SU-DHL-6 (cell line): ENCODE measurements at regions not wholly inside any gene's neighbourhood (a gene's known extent, or its start where the extent isn't known, plus 50 kb on each side); places are given as distances from the start of the nearest gene placed in this dataset.

Experiments used
- H2AFZ ChIP-seq: fragments of 200-600 bp; sonication (generic); 2 replicates; pipeline ENCODE4 v1.6.1; 2014; ENCODE audit warnings: low read depth, mild to moderate bottlenecking, moderate library complexity, mixed read lengths, antibody characterized with exemption, low read length; ENCODE audit not compliant: severe bottlenecking
- H3F3A ChIP-seq: fragments of 200-600 bp; shearing (Covaris generic); 2 replicates; pipeline ENCODE4 v1.6.0; 2016; ENCODE audit warnings: antibody characterized with exemption, mild to moderate bottlenecking; ENCODE audit not compliant: insufficient read depth
- H3K27ac ChIP-seq: fragments of 200-600 bp; sonication (generic); 2 replicates; pipeline ENCODE4 v1.5.1; 2016; ENCODE audit warnings: low read depth, mild to moderate bottlenecking, low read length, moderate library complexity, mixed read lengths
- H3K27me3 ChIP-seq: fragments of 200-600 bp; sonication (generic), shearing (Covaris generic); 2 replicates; pipeline ENCODE4 v1.6.0; 2014; ENCODE audit warnings: mild to moderate bottlenecking, low read length
- H3K36me3 ChIP-seq: fragments of 200-600 bp; sonication (generic); 2 replicates; pipeline ENCODE4 v1.6.1; 2014; ENCODE audit warnings: mild to moderate bottlenecking, low read length, mixed read lengths
- H3K4me2 ChIP-seq: fragments of 300-600, 200-600 bp; shearing (Covaris generic), sonication (generic); 2 replicates; pipeline ENCODE4 v1.6.0; 2014; ENCODE audit warnings: low read length, low read depth, mild to moderate bottlenecking; ENCODE audit not compliant: poor library complexity, severe bottlenecking
- H3K4me3 ChIP-seq: fragments of 200-600 bp; sonication (generic); 2 replicates; pipeline ENCODE4 v1.5.1; 2014; ENCODE audit warnings: antibody characterized with exemption, low read length, mild to moderate bottlenecking, mixed read lengths; ENCODE audit not compliant: insufficient read depth, poor library complexity, severe bottlenecking
- H3K79me2 ChIP-seq: fragments of 200-600 bp; sonication (generic); 2 replicates; pipeline ENCODE4 v1.6.1; 2014; ENCODE audit warnings: mild to moderate bottlenecking, low read length, moderate library complexity; ENCODE audit not compliant: insufficient read depth
- H3K9ac ChIP-seq: fragments of 200-600 bp; sonication (generic); 2 replicates; pipeline ENCODE4 v1.7.0; 2014; ENCODE audit warnings: mild to moderate bottlenecking, low read length
- H3K9me2 ChIP-seq: fragments of 200-600 bp; sonication (generic); replicated peaks from 2 replicates; pipeline ENCODE4 v1.6.1; 2014; ENCODE audit warnings: low read length; ENCODE audit not compliant: insufficient read depth
- H3K9me3 ChIP-seq: fragments of 200-600 bp; sonication (generic); 2 replicates; pipeline ENCODE4 v1.6.1; 2014; ENCODE audit warnings: low read length, mixed read lengths; ENCODE audit not compliant: insufficient read depth
- H4K20me1 ChIP-seq: fragments of 200-600 bp; sonication (generic); 2 replicates; pipeline ENCODE4 v1.6.1; 2014; ENCODE audit warnings: low read depth, mild to moderate bottlenecking, antibody characterized with exemption, low read length, moderate library complexity, mixed read lengths
- CTCF ChIP-seq: fragments of 200-600 bp; sonication (generic); IDR thresholded peaks from one replicate; pipeline ENCODE4 v1.5.1; 2017; ENCODE audit warnings: antibody characterized with exemption, mild to moderate bottlenecking, low read length, moderate library complexity; ENCODE audit not compliant: insufficient read depth, poor library complexity, severe bottlenecking
- EZH2phosphoT487 ChIP-seq: fragments of 200-600 bp; sonication (generic), shearing (Covaris generic); conservative IDR thresholded peaks from 2 replicates; pipeline ENCODE4 v1.6.1; 2018; ENCODE audit warnings: mild to moderate bottlenecking, antibody characterized with exemption, low read length, moderate library complexity, mixed read lengths

- no peak overlapping the region for H3K4me3 ChIP-seq
- no peak overlapping the region for H3K9ac ChIP-seq
- TF ChIP-seq CTCF, result no peak
- H3K79me2 ChIP-seq, result no peaks in the 10 kb centered on the region
- no peaks in the 10 kb centered on the region for H3K9me3 ChIP-seq
- H3K4me2 ChIP-seq, result no peak overlapping the region
- no peak overlapping the region for H3K27ac ChIP-seq
- no peaks in the 10 kb centered on the region for H3K9me2 ChIP-seq
- no peaks in the 10 kb centered on the region for H3F3A ChIP-seq
- no peaks in the 10 kb centered on the region for H3K27me3 ChIP-seq
- H4K20me1 ChIP-seq, result no peaks in the 10 kb centered on the region
- H2AFZ ChIP-seq, result no peak overlapping the region
- H3K36me3 ChIP-seq, result no peaks in the 10 kb centered on the region
Measured at GRCh38 chrX:16394290-16394689, 227.0 kb downstream of the MAGEB17 start.

GRCh38 chrX:16403808-16404207 is 236.5 kb downstream of the MAGEB17 start:
- H2AFZ ChIP-seq, result no peak overlapping the region
- TF ChIP-seq CTCF (no peak), EZH2phosphoT487 (no peak)
- no peak overlapping the region for H3K4me2 ChIP-seq
- no peaks in the 10 kb centered on the region for H3K27me3 ChIP-seq
- no peaks in the 10 kb centered on the region for H4K20me1 ChIP-seq
- no peaks in the 10 kb centered on the region for H3K79me2 ChIP-seq
- no peaks in the 10 kb centered on the region for H3F3A ChIP-seq
- H3K9me3 ChIP-seq, result no peaks in the 10 kb centered on the region
- no peak overlapping the region for H3K27ac ChIP-seq
- no peak overlapping the region for H3K9ac ChIP-seq
- no peaks in the 10 kb centered on the region for H3K36me3 ChIP-seq
- H3K4me3 ChIP-seq, result no peak overlapping the region
- H3K9me2 ChIP-seq, result no peaks in the 10 kb centered on the region

DNA sequence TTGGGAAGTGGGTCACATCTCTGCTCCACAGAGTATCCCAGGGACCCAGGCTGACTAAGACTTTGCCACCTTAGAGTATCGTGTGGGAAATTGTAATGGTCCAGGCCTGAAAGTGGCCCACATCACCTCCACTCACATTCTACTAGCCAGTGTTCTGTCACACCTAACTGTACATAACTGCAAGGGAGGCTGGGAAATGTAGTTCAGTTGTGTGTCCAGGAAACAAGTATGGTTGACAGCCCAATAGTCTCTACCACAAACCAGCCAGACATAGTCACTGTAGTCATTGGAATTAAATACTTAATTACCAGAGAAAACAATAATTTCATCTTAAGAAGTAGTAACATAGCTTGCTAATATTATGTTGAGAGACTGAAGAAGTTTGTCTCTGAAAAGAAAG is 233.4 kb upstream of the S100G start:
- Histone ChIP-seq H3F3A (no peaks in the 10 kb centered on the region), H3K36me3 (no peaks in the 10 kb centered on the region), H3K4me3 (no peak overlapping the region), H3K27ac (no peak overlapping the region), H3K9me3 (no peaks in the 10 kb centered on the region), H3K9ac (no peak overlapping the region), H3K4me2 (no peak overlapping the region), H4K20me1 (no peaks in the 10 kb centered on the region), H3K9me2 (no peaks in the 10 kb centered on the region), H3K27me3 (no peaks in the 10 kb centered on the region), H3K79me2 (no peaks in the 10 kb centered on the region), H2AFZ (no peak overlapping the region)
- TF ChIP-seq CTCF (no peak), EZH2phosphoT487 (no peak)

DNA sequence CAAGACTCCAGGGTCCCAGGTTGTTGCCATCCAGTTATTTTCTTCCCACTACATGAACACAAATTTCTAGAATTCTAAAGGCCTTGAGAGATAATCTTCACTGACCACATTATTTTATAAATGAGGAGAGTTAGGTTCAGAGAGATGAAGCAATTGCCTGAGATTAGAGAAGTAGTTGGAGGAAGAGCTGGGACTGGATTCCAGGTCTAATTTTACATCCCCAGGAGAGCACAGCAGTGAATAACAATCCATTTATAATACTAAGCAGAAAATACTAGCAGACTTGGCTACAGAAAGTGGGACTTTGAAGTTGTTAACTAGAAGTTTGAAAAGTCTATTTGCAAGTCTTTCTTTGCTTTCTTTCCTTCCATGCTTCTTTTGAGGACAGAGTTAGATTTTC is 231.3 kb upstream of the S100G start:
- H4K20me1 ChIP-seq, result no peaks in the 10 kb centered on the region
- H3K9ac ChIP-seq, result no peak overlapping the region
- H3K27me3 ChIP-seq, result no peaks in the 10 kb centered on the region
- no peaks in the 10 kb centered on the region for H3F3A ChIP-seq
- no peaks in the 10 kb centered on the region for H3K9me2 ChIP-seq
- TF ChIP-seq EZH2phosphoT487 (no peak), CTCF (no peak)
- H2AFZ ChIP-seq, result no peak overlapping the region
- no peaks in the 10 kb centered on the region for H3K36me3 ChIP-seq
- no peaks in the 10 kb centered on the region for H3K9me3 ChIP-seq
- no peak overlapping the region for H3K4me2 ChIP-seq
- H3K79me2 ChIP-seq, result no peaks in the 10 kb centered on the region
- no peak overlapping the region for H3K27ac ChIP-seq
- no peak overlapping the region for H3K4me3 ChIP-seq
